Neural progenitor cell (in vitro differentiated cells): ENCODE measurements at regions not wholly inside any gene's neighbourhood (a gene's known extent, or its start where the extent isn't known, plus 50 kb on each side); places are given as distances from the start of the nearest gene placed in this dataset.
A peak's percentile ranks its signal among the peaks of the same experiment; 100 is the strongest.

Source experiments
- DNase-seq: peaks from one replicate; pipeline ENCODE4 v3.0.0-alpha.2; 2016; ENCODE audit warnings: low spot score
- H2AFZ ChIP-seq: fragments of 200-600 bp; sonication (generic); replicated peaks from 2 replicates; pipeline ENCODE4 v1.6.1; 2016; ENCODE audit warnings: antibody characterized with exemption
- H3F3A ChIP-seq: fragments of 200-600 bp; sonication (generic); 2 replicates; pipeline ENCODE4 v1.6.1; 2016; ENCODE audit warnings: antibody characterized with exemption, low read depth
- H3K27ac ChIP-seq: fragments of 200-600 bp; sonication (generic); 2 replicates; pipeline ENCODE4 v1.5.1; 2016; ENCODE audit warnings: mild to moderate bottlenecking
- H3K27me3 ChIP-seq: fragments of 200-600 bp; sonication (generic); 2 replicates; pipeline ENCODE4 v1.6.1; 2016; ENCODE audit warnings: mild to moderate bottlenecking, moderate library complexity
- H3K36me3 ChIP-seq: fragments of 200-600 bp; sonication (generic); 2 replicates; pipeline ENCODE4 v1.5.1; 2016
- H3K4me1 ChIP-seq: fragments of 200-600 bp; sonication (generic); 2 replicates; pipeline ENCODE4 v1.6.1; 2016; ENCODE audit warnings: mixed run types
- H3K4me2 ChIP-seq: fragments of 200-600 bp; sonication (generic); 2 replicates; pipeline ENCODE4 v1.6.1; 2016
- H3K4me3 ChIP-seq: fragments of 200-600 bp; sonication (generic); 2 replicates; pipeline ENCODE4 v1.5.1; 2016
- H3K79me2 ChIP-seq: fragments of 200-600 bp; sonication (generic); 2 replicates; pipeline ENCODE4 v1.6.1; 2016; ENCODE audit warnings: low read depth
- H3K9ac ChIP-seq: fragments of 200-600 bp; sonication (generic); 2 replicates; pipeline ENCODE4 v1.6.1; 2016
- H3K9me3 ChIP-seq: fragments of 200-600 bp; sonication (generic); 2 replicates; pipeline ENCODE4 v1.5.1; 2016; ENCODE audit warnings: low read depth
- H4K20me1 ChIP-seq: fragments of 200-600 bp; sonication (generic); 2 replicates; pipeline ENCODE4 v1.6.1; 2016; ENCODE audit warnings: low read depth
- H3K27ac Mint-ChIP-seq: 3 replicates; pipeline ENCODE4 v1.8.0; 2021; ENCODE audit warnings: mixed read lengths
- H3K27me3 Mint-ChIP-seq: 2 replicates; pipeline ENCODE4 v1.8.0; 2022; ENCODE audit warnings: low read depth, mild to moderate bottlenecking, inconsistent platforms, moderate library complexity, mixed read lengths; ENCODE audit not compliant: insufficient read depth
- H3K36me3 Mint-ChIP-seq: 3 replicates; pipeline ENCODE4 v1.8.0; 2021; ENCODE audit warnings: mixed read lengths
- H3K4me1 Mint-ChIP-seq: 3 replicates; pipeline ENCODE4 v1.8.0; 2021; ENCODE audit warnings: mixed read lengths
- H3K4me3 Mint-ChIP-seq: 3 replicates; pipeline ENCODE4 v1.8.0; 2021; ENCODE audit warnings: mild to moderate bottlenecking, moderate library complexity, mixed read lengths
- H3K9me3 Mint-ChIP-seq: 3 replicates; pipeline ENCODE4 v1.8.0; 2020; ENCODE audit warnings: mixed read lengths
- EZH2 ChIP-seq: fragments of 200-600 bp; sonication (generic); IDR thresholded peaks from 2 replicates; pipeline ENCODE4 v1.6.1; 2017; ENCODE audit warnings: antibody characterized with exemption, mild to moderate bottlenecking, moderate library complexity
- EZH2phosphoT487 ChIP-seq: fragments of 200-600 bp; sonication (generic); IDR thresholded peaks from 2 replicates; pipeline ENCODE4 v1.6.1; 2017; ENCODE audit warnings: antibody characterized with exemption
- TF ChIP-seq, protein P1 (sequence below): fragments of 200-600 bp; sonication (generic); IDR thresholded peaks from 2 replicates; pipeline ENCODE4 v1.5.1; 2017; ENCODE audit warnings: antibody characterized with exemption, mild to moderate bottlenecking

DNA sequence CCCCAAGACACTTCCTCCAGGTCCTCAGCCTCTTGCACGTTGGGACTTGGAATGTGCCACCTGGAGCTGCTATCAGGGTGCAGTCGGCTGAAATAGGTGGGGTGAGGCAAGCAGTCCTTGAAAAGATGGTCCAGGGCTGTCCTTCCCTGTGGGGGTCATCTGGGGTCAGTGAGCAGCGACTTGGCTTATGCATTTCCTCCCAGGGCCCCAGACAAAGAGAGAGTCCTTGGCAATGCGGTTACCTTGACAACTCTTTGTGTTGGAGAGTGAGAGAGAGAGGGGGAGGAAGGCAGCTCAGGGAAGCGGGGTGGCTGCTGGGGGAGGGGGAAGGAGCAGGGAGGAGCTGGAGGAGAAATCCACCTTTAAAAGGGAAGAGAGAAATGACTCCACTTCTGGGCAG lies 93.8 kb downstream of the MIAT start:
- Histone ChIP-seq H3K4me2 (peak overlapping the region; percentile 80), H4K20me1 (peaks cover 6% of the 10 kb centered on the region), H3K79me2 (no peaks in the 10 kb centered on the region), H3K9me3 (no peaks in the 10 kb centered on the region), H2AFZ (no peak overlapping the region), H3K27me3 (no peaks in the 10 kb centered on the region), H3F3A (peaks cover 27% of the 10 kb centered on the region), H3K4me3 (peak overlapping the region; percentile 10), H3K27ac (no peak overlapping the region), H3K36me3 (no peaks in the 10 kb centered on the region), H3K9ac (no peak overlapping the region), H3K4me1 (peaks cover 42% of the 10 kb centered on the region)
- H3K4me1 Mint-ChIP-seq: peaks cover 77% of the 10 kb centered on the region
- no peaks in the 10 kb centered on the region for H3K9me3 Mint-ChIP-seq
- peak overlapping the region; percentile 97 for H3K27ac Mint-ChIP-seq
- TF ChIP-seq EZH2phosphoT487: no peak
- TF ChIP-seq EZH2: no peak
- TF ChIP-seq, protein P1, sequence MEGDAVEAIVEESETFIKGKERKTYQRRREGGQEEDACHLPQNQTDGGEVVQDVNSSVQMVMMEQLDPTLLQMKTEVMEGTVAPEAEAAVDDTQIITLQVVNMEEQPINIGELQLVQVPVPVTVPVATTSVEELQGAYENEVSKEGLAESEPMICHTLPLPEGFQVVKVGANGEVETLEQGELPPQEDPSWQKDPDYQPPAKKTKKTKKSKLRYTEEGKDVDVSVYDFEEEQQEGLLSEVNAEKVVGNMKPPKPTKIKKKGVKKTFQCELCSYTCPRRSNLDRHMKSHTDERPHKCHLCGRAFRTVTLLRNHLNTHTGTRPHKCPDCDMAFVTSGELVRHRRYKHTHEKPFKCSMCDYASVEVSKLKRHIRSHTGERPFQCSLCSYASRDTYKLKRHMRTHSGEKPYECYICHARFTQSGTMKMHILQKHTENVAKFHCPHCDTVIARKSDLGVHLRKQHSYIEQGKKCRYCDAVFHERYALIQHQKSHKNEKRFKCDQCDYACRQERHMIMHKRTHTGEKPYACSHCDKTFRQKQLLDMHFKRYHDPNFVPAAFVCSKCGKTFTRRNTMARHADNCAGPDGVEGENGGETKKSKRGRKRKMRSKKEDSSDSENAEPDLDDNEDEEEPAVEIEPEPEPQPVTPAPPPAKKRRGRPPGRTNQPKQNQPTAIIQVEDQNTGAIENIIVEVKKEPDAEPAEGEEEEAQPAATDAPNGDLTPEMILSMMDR: no peak
- H3K4me3 Mint-ChIP-seq: peak overlapping the region; percentile 44
- peak; percentile 97 for DNase-seq
- H3K27me3 Mint-ChIP-seq: peaks cover 4% of the 10 kb centered on the region
- H3K36me3 Mint-ChIP-seq: no peaks in the 10 kb centered on the region

DNA sequence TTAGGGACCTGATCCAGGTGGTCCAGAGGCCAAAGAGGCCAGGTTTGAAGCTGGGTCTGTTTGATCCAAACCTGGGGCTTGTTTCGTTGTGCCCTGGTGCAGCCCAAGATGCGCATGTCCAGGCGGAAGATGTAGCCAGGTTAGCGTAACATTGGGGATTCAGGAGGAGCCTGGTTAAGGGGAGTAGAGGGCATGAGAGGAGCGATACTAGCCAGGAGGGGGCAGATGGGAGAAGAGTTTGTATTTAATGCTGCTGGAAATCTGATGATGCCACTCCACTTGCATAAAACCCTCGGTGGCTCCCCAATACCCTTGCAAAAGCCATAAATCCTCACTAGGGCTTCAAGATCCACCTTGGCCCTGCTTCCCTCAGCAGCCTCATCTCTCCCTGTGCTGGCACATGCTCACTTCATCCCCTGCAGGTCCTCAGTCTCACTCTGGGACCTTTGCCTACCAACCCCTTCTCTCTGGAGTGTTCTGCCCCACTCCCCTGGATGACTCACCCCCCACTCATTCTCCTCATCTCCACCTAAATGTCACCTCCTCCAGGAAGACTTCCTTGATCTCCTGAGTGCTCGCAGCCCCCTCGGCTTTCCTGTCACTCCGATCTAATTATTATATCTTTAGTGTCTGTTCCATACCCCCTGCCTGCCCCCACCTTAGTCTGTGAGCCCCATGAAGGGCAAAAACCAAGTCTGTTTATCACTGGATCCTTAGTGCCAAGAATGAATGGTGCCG lies 95.9 kb downstream of the MIAT start:
- Histone ChIP-seq H3K36me3 (no peaks in the 10 kb centered on the region), H3K4me3 (no peak overlapping the region), H3K79me2 (no peaks in the 10 kb centered on the region), H3K9ac (no peak overlapping the region), H2AFZ (no peak overlapping the region), H3K4me2 (no peak overlapping the region), H3K27ac (no peak overlapping the region), H3K27me3 (no peaks in the 10 kb centered on the region), H4K20me1 (peaks cover 6% of the 10 kb centered on the region), H3K4me1 (peaks cover 33% of the 10 kb centered on the region), H3F3A (peaks cover 27% of the 10 kb centered on the region), H3K9me3 (peaks cover 11% of the 10 kb centered on the region)
- Mint-ChIP-seq H3K4me1 (peaks cover 69% of the 10 kb centered on the region), H3K4me3 (no peak overlapping the region), H3K27ac (peak overlapping the region; percentile 91), H3K9me3 (peaks cover 10% of the 10 kb centered on the region), H3K36me3 (peaks cover 5% of the 10 kb centered on the region), H3K27me3 (peaks cover 8% of the 10 kb centered on the region)
- TF ChIP-seq EZH2phosphoT487 (no peak), EZH2 (no peak)
- TF ChIP-seq, protein P1: peak; percentile 35
- peak; percentile 29 for DNase-seq

DNA sequence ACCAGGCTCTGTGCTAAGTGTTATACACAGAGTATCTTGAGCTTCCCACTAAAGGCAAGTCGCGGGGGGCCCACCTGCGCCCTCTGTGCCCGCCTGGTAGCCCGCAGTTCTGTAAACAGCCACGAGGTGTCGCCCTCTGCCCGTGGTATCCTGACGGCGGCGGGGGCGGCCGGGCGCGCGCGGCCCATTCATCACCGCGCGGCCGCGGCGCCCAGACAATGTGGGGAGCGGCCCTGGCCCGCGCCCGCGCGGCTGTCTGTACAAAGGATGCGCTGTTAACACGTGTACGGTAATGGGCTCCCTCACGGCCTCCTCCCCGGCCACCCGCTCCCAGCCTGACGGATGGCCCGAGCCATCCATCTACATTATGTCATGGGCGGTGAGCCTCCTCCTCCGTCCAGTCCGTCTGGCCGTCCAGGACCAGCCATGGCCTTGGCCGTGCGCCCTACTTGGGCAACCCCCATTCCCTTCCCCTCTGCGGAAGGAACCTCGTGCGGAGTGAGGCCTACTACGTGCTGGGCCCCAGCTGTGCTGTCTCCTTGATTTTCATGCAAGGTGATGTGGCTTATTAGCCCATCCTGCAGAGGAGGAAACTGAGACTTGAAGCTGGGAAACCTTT lies 99.4 kb downstream of the MIAT start:
- Histone ChIP-seq H3F3A (peaks cover 3% of the 10 kb centered on the region), H3K27ac (no peak overlapping the region), H3K4me1 (peaks cover 13% of the 10 kb centered on the region), H4K20me1 (no peaks in the 10 kb centered on the region), H3K27me3 (no peaks in the 10 kb centered on the region), H3K36me3 (no peaks in the 10 kb centered on the region), H3K9ac (no peak overlapping the region), H3K4me2 (peak overlapping the region; percentile 62), H3K79me2 (no peaks in the 10 kb centered on the region), H3K9me3 (peaks cover 11% of the 10 kb centered on the region), H3K4me3 (peak overlapping the region; percentile 32), H2AFZ (peak overlapping the region; percentile 43)
- Mint-ChIP-seq H3K9me3 (peaks cover 10% of the 10 kb centered on the region), H3K27ac (no peak overlapping the region), H3K36me3 (peaks cover 5% of the 10 kb centered on the region), H3K4me1 (peaks cover 50% of the 10 kb centered on the region), H3K27me3 (peaks cover 9% of the 10 kb centered on the region), H3K4me3 (peak overlapping the region; percentile 14)
- DNase-seq: peak; percentile 84
- TF ChIP-seq, protein P1: peak; percentile 92
- TF ChIP-seq EZH2: no peak
